GM12872 (cell line): ENCODE measurements at regions not wholly inside any gene's neighbourhood (a gene's known extent, or its start where the extent isn't known, plus 50 kb on each side); places are given as distances from the start of the nearest gene placed in this dataset.

Source experiments
- TF ChIP-seq, protein P1 (sequence below): IDR thresholded peaks from 3 replicates; pipeline ENCODE4 v1.5.1; 2011; ENCODE audit warnings: low read depth, mild to moderate bottlenecking, low read length, moderate library complexity; ENCODE audit not compliant: insufficient read depth

DNA sequence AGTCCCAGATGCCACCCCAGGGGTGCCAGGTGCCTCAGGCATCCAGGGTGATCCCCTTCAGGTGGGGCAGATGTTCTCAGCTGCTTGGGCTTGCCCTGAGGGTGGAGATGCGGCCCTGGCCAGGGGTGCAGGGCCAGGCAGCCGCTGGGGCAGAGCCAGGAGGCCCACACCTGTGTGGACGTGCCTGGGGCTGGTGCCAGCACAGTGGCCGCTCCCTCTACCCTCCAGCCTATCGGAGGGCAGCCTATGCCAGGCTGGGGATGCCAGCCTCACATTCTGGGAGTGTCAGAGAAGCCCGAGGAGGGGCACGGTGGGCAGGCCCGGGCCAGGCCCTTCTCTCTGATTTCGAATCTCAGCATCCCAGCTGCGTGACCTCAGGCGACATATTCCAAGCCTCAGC is 96.5 kb upstream of the WNT4 start:
- TF ChIP-seq, protein P1, sequence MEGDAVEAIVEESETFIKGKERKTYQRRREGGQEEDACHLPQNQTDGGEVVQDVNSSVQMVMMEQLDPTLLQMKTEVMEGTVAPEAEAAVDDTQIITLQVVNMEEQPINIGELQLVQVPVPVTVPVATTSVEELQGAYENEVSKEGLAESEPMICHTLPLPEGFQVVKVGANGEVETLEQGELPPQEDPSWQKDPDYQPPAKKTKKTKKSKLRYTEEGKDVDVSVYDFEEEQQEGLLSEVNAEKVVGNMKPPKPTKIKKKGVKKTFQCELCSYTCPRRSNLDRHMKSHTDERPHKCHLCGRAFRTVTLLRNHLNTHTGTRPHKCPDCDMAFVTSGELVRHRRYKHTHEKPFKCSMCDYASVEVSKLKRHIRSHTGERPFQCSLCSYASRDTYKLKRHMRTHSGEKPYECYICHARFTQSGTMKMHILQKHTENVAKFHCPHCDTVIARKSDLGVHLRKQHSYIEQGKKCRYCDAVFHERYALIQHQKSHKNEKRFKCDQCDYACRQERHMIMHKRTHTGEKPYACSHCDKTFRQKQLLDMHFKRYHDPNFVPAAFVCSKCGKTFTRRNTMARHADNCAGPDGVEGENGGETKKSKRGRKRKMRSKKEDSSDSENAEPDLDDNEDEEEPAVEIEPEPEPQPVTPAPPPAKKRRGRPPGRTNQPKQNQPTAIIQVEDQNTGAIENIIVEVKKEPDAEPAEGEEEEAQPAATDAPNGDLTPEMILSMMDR = no peak

DNA sequence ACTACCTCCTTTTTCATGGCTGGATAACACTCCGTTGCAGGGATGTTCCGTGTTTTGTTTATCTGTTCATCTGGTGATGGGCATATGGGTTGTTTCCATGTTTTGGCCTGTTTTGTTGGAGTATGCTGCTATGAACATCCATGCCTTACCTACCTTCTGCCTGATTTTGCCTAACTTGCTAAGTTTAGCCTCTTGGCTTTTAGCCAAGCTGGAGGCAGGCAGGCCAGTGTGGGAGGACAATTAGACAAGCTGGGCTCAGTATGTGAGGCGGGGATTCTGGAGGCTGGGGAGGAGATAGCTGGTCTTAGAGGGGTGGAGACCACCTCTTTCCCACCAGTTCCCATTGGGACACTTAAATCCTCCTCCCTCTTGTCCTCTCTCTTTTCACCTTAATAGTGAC is 98.4 kb upstream of the WNT4 start:
- TF ChIP-seq, protein P1 = no peak

DNA sequence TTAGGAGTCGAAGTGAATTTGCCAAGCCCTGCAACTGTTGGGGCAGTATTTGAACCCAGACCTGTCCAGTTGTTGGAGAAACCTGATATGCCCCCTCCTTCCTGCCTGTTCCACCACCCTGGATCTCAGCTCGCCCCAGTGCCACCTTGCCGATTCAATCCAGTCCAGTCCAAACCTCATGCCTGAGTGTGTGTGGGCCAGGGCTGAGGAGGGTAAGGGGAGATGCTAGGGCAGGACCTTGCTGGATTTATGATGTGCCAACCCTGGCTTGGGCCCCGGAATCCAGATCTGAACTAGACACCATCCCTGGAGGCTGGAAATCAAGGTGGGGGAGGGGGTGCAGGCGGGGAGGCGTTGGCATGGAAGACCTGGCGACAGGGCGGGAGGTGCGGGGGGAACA is 98.9 kb upstream of the WNT4 start:
- TF ChIP-seq, protein P1 = no peak

DNA sequence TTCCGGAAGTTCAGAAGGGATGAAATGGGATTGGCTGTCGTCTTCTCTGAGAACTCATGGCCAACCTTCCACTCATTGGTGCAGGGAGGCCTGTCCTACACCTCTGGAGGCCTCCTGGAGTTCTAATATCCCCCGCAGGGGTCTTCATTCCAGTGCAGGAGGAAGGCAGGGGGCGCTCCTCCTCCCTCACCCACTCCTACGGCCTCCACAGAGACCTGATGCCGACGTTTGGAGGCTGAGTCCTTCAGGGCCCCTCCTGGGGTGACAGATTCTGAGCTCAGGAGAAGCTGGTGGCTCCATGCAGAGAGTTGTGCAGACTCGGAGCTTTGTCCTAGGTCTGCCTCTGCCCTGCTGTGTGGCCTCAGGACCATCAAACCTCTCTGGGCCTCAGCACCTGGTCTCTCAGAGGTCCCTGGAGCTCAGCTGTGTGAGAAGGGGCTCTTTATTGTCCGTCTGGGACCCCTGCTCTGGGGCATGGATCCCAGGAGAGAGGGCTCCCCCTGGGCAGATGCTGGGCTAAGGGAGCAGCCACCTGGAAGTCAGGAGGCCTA is 102.3 kb upstream of the WNT4 start:
- TF ChIP-seq, protein P1 = no peak

DNA sequence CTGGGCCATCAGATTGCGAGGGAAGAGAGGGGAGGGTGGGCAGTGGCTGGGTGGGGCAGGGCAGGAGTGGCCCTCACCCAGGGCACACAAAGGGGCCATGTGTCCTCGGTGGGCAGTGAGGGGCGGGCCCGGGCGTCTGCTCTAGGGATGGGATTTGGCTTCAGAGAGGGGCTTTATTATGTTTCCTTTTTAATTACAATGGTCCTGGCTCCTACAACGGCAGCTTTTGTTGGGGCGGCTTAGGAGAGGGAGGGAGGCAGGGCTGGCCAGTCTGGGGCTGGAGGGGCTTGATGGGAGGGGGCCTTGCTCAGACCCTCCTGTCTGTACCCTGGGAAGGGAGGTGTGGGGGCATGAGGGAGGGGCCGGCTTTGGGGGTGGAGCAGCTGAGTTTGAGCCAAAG is 102.8 kb upstream of the WNT4 start:
- TF ChIP-seq, protein P1 = no peak

DNA sequence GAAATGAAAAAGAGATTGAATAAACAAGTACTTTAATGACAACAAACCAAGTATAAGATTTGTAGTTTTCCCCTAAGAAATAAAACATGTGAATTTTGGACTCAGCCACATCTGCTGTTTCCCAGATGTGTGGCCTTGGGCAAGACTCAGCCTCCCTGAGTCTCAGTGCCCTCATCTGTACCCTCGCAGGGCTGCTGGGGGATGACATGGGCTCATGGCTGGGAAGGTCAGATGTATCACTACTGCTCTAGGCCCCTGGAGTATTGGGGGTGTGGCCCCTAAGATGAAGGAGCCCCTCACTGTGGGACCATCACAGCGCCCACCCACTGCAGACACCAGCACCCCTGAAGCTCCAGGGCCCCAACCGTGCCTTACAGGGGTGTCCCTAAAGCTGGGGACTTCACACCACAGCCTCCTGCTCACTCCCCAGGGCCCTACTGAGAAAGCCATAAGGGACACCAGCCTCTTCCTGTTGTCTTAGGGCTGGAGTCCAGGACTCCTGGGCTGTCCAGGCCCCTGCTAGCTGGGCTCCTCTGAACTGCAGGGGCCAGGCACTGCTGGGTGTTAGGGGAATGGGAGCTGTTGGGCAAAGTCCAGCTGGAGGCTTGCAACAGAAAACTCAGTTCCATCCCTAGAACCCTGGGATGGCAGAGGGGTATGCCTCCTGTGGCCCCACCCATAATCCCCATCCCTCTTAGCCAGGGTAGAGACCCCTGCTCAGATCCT is 104.0 kb upstream of the WNT4 start:
- TF ChIP-seq, protein P1 = no peak

DNA sequence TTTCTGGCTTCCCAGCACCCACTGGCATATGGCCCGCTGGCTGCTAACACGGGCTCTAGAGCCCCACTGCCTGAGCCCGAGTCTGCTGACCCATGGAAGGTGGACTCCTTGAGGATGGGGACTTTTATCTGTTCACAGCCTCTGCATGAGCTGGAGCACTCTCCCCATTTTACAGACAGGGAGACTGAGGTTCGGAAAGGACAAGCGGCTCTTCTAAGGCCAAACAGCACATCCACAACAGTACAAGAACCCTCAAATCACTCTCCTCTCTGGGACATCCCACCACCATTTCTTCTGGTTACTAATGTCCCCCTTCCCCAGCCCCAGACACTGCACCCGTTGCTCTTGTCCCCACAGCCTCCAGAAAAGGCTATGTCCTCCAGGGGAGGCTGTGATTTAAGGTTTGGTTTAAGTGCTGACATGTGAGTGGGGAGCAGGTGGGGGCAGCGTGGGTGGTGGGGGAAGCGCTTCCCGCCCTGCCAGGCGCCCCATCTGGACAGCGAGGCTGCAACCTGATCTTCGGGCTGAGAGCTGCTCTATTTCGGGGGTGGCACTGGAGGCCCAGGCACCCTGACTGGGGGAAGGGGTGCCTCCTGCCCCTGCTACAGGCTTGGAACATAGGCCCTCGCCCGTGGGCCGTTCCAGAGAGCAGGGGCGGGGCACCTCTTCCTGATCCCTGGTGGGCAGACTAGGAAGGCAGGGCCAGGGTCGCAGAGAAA is 104.8 kb upstream of the WNT4 start:
- TF ChIP-seq, protein P1 = no peak
